Keratinocyte (primary cell): ENCODE measurements at regions not wholly inside any gene's neighbourhood (a gene's known extent, or its start where the extent isn't known, plus 50 kb on each side); places are given as distances from the start of the nearest gene placed in this dataset.

ENCODE experiments used
- EZH2 ChIP-seq: IDR thresholded peaks from one replicate; pipeline ENCODE4 v1.6.1; 2012; ENCODE audit warnings: inconsistent platforms, mild to moderate bottlenecking, low read length, moderate library complexity
- TF ChIP-seq, protein P1 (sequence below), 3 experiments: IDR thresholded peaks in 1 of 3; conservative IDR thresholded peaks in 1 of 3; optimal IDR thresholded peaks in 1 of 3; 2 replicates in 2 of 3; 3 replicates in 1 of 3; pipeline versions ENCODE3 to v1.5.1; 2011; ENCODE audit warnings: low read length in 3 of 3, mild to moderate bottlenecking in 3 of 3, moderate library complexity in 2 of 3, control low read depth in 1 of 3, inconsistent platforms in 1 of 3; ENCODE audit not compliant: insufficient read depth in 2 of 3; ENCODE audit errors: extremely low read depth in 1 of 3

DNA sequence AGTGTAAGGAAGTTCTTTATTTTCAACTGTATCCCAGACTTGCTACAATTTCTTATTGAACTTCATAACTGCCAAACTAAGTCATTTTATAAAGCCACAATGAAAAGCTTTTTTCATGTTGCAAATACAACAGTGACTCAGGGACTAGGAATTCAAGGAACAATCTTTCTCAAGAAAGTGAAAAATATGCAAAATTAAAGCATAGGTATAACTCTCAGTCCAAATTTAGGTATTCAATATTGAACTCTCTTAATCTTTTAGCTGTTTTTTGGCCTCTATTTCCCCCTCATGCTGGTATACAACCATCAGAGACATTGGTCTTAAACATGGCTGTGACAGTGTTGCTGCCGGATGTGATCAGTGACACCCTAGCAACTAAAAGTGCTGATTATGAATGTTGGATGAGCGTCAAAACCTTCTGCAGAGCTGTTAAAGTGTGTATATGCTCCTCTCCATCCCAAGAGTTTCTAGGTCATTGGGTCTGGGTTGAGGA lies 476.9 kb downstream of the ZNF385D start:
- TF ChIP-seq, protein P1, sequence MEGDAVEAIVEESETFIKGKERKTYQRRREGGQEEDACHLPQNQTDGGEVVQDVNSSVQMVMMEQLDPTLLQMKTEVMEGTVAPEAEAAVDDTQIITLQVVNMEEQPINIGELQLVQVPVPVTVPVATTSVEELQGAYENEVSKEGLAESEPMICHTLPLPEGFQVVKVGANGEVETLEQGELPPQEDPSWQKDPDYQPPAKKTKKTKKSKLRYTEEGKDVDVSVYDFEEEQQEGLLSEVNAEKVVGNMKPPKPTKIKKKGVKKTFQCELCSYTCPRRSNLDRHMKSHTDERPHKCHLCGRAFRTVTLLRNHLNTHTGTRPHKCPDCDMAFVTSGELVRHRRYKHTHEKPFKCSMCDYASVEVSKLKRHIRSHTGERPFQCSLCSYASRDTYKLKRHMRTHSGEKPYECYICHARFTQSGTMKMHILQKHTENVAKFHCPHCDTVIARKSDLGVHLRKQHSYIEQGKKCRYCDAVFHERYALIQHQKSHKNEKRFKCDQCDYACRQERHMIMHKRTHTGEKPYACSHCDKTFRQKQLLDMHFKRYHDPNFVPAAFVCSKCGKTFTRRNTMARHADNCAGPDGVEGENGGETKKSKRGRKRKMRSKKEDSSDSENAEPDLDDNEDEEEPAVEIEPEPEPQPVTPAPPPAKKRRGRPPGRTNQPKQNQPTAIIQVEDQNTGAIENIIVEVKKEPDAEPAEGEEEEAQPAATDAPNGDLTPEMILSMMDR (optimal IDR thresholded peaks at IDR 0.05 in 1 of 3, IDR thresholded peaks at IDR 0.05 in 1 of 3, conservative IDR thresholded peaks at IDR 0.05 in 1 of 3; ENCODE audit: extremely low read depth in 1 of 3, insufficient read depth in 2 of 3, low read length in 3 of 3), result no peak
- TF ChIP-seq EZH2, result no peak
